ENCODE measurements at regions not wholly inside any gene's neighbourhood (a gene's known extent, or its start where the extent isn't known, plus 50 kb on each side); places are given as distances from the start of the nearest gene placed in this dataset.
"Not testable (repeated sequence)": the region's sequence is repeated elsewhere in the genome, so short reads cannot be mapped to it uniquely, and the experiment has no call there.

GRCh38 chr14:95620659-95621059, 65.6 kb upstream of the TCL1B start:
- DNase-seq, result no peak
- H3K4me1 Mint-ChIP-seq (ENCODE audit: low read depth), result no peaks in the 10 kb centered on the region
- H3K27ac Mint-ChIP-seq, result no peak overlapping the region
- no peak overlapping the region; the same call in 1 of the 2 replicates for H3K4me3 Mint-ChIP-seq
- H3K9me3 Mint-ChIP-seq, result peaks cover 12% of the 10 kb centered on the region
- TF ChIP-seq CTCF (IDR thresholded peaks at IDR 0.05), result no peak
- H3K36me3 Mint-ChIP-seq (ENCODE audit: low read depth), result no peaks in the 10 kb centered on the region
- peaks cover 9% of the 10 kb centered on the region; the same call in 1 of the 2 replicates for H3K27me3 Mint-ChIP-seq (ENCODE audit: insufficient read depth)

- no peak for TF ChIP-seq CTCF (IDR thresholded peaks at IDR 0.05)
- Mint-ChIP-seq H3K27ac (no peak overlapping the region), H3K27me3 (ENCODE audit: insufficient read depth) (peaks cover 9% of the 10 kb centered on the region; the same call in 1 of the 2 replicates), H3K4me1 (ENCODE audit: low read depth) (no peaks in the 10 kb centered on the region), H3K36me3 (ENCODE audit: low read depth) (no peaks in the 10 kb centered on the region), H3K9me3 (peaks cover 12% of the 10 kb centered on the region), H3K4me3 (no peak overlapping the region)
- DNase-seq, result no peak
Observed at GRCh38 chr14:95623195-95623594, 63.0 kb upstream of the TCL1B start.

- not testable (repeated sequence) for H3K27me3 Mint-ChIP-seq (ENCODE audit: insufficient read depth); H3K27ac Mint-ChIP-seq; H3K36me3 Mint-ChIP-seq (ENCODE audit: low read depth)
Observed at GRCh38 chr14:95625710-95626109, 60.5 kb upstream of the TCL1B start.

GRCh38 chr14:95635051-95635450, 51.2 kb upstream of the TCL1B start:
- Mint-ChIP-seq H3K36me3 (ENCODE audit: low read depth) (no peaks in the 10 kb centered on the region; the same call in 1 of the 2 replicates), H3K4me3 (no peak overlapping the region), H3K27me3 (ENCODE audit: insufficient read depth) (peaks cover 1% of the 10 kb centered on the region; the same call in 1 of the 2 replicates), H3K9me3 (peaks cover 35% of the 10 kb centered on the region), H3K27ac (no peak overlapping the region), H3K4me1 (ENCODE audit: low read depth) (no peaks in the 10 kb centered on the region)
- no peak for DNase-seq
- no peak for TF ChIP-seq CTCF (IDR thresholded peaks at IDR 0.05)

More at GRCh38 chr14:95625710-95626109, 60.5 kb upstream of the TCL1B start:
- H3K4me3 Mint-ChIP-seq; H3K4me1 Mint-ChIP-seq (ENCODE audit: low read depth); DNase-seq: not testable (repeated sequence)
- H3K9me3 Mint-ChIP-seq, result peaks cover 19% of the 10 kb centered on the region
